HL-60 (cell line): ENCODE measurements at regions not wholly inside any gene's neighbourhood (a gene's known extent, or its start where the extent isn't known, plus 50 kb on each side); places are given as distances from the start of the nearest gene placed in this dataset.

ENCODE experiments used
- DNase-seq, 2 experiments: peaks; one replicate each; pipeline ENCODE4 v3.0.0-alpha.2; 2010 to 2020; ENCODE audit warnings: low read depth in 1 of 2, low spot score in 1 of 2
- H3K27ac ChIP-seq: fragments of 250-450 bp; sonication (Bioruptor Pico); replicated peaks from 2 replicates; pipeline ENCODE4 v1.5.1; 2020; ENCODE audit warnings: mild to moderate bottlenecking, moderate library complexity
- H3K27me3 ChIP-seq: fragments of 250-450 bp; sonication (Bioruptor Pico); 2 replicates; pipeline ENCODE4 v1.5.1; 2021; ENCODE audit warnings: mild to moderate bottlenecking, moderate library complexity; ENCODE audit not compliant: insufficient read depth, poor library complexity, severe bottlenecking
- H3K4me3 ChIP-seq: replicated peaks from 2 replicates; pipeline ENCODE4 v1.5.1; 2011; ENCODE audit warnings: mild to moderate bottlenecking, control low read depth, low read length; ENCODE audit not compliant: insufficient read depth
- CTCF ChIP-seq: IDR thresholded peaks from one replicate; pipeline ENCODE4 v1.5.1; 2011; ENCODE audit warnings: low read length, control low read depth, inconsistent platforms; ENCODE audit not compliant: insufficient read depth
- GABPA ChIP-seq: IDR thresholded peaks from 2 replicates; pipeline ENCODE4 v1.6.1; 2012; ENCODE audit warnings: low read depth
- POLR2AphosphoS5 ChIP-seq: IDR thresholded peaks from 2 replicates; pipeline ENCODE4 v1.6.1; 2012; ENCODE audit warnings: low read depth
- REST ChIP-seq: IDR thresholded peaks from 2 replicates; pipeline ENCODE4 v1.6.1; 2012; ENCODE audit warnings: low read depth; ENCODE audit not compliant: insufficient replicate concordance
- SPI1 ChIP-seq: IDR thresholded peaks from 2 replicates; pipeline ENCODE4 v1.6.1; 2012; ENCODE audit warnings: low read depth, mild to moderate bottlenecking, borderline replicate concordance

GRCh38 chr3:177429771-177430170 lies 232.5 kb upstream of the TBL1XR1 start:
- Histone ChIP-seq H3K27me3 (no peaks in the 10 kb centered on the region), H3K4me3 (no peak overlapping the region), H3K27ac (no peak overlapping the region)
- no peak for DNase-seq
- TF ChIP-seq GABPA (no peak), REST (no peak), SPI1 (no peak), POLR2AphosphoS5 (no peak), CTCF (no peak)

- TF ChIP-seq SPI1 (no peak), POLR2AphosphoS5 (no peak), CTCF (no peak), REST (no peak), GABPA (no peak)
- no peak overlapping the region for H3K27ac ChIP-seq
- no peak for DNase-seq
- H3K27me3 ChIP-seq: no peaks in the 10 kb centered on the region
- no peak overlapping the region for H3K4me3 ChIP-seq
Measured at GRCh38 chr3:177430653-177431052, 233.4 kb upstream of the TBL1XR1 start.

GRCh38 chr3:177431525-177432176 lies 234.4 kb upstream of the TBL1XR1 start:
- Histone ChIP-seq H3K27me3 (no peaks in the 10 kb centered on the region), H3K27ac (no peak overlapping the region), H3K4me3 (no peak overlapping the region)
- no peak for TF ChIP-seq SPI1
- no peak for TF ChIP-seq CTCF
- no peak for TF ChIP-seq POLR2AphosphoS5
- TF ChIP-seq REST: no peak
- TF ChIP-seq GABPA: no peak
- DNase-seq: no peak
